GM19023 (cell line): ENCODE measurements at regions not wholly inside any gene's neighbourhood (a gene's known extent, or its start where the extent isn't known, plus 50 kb on each side); places are given as distances from the start of the nearest gene placed in this dataset.
"Not testable (repeated sequence)": the region's sequence is repeated elsewhere in the genome, so short reads cannot be mapped to it uniquely, and the experiment has no call there.

ENCODE experiments used
- ATAC-seq: cut with Tn5 transposase; IDR thresholded peaks from one replicate; pipeline ENCODE4 v1.9.1; 2021; ENCODE audit warnings: mild to moderate bottlenecking, moderate library complexity; ENCODE audit not compliant: unreplicated experiment

GRCh38 chr12:127130506-127131124 lies 1136.4 kb upstream of the TMEM132C start:
- no peak for ATAC-seq

- ATAC-seq = no peak
These were observed 1133.2 kb upstream of the TMEM132C start for GRCh38 chr12:127133675-127134335.

- ATAC-seq = not testable (repeated sequence)
These were observed 1126.0 kb upstream of the TMEM132C start for GRCh38 chr12:127140864-127141484.

- ATAC-seq = no peak
These were observed 1124.0 kb upstream of the TMEM132C start for GRCh38 chr12:127143020-127143419.

GRCh38 chr12:127144770-127145169 lies 1122.2 kb upstream of the TMEM132C start:
- no peak for ATAC-seq

- ATAC-seq = no peak
These were observed 1121.6 kb upstream of the TMEM132C start for GRCh38 chr12:127145241-127145928.

GRCh38 chr12:127145929-127146789 lies 1120.8 kb upstream of the TMEM132C start:
- ATAC-seq = no peak

- ATAC-seq = no peak
These were observed 1119.8 kb upstream of the TMEM132C start for GRCh38 chr12:127146991-127147718.

GRCh38 chr12:127147724-127148123 lies 1119.2 kb upstream of the TMEM132C start:
- no peak for ATAC-seq

GRCh38 chr12:127148318-127148717 lies 1118.7 kb upstream of the TMEM132C start:
- no peak for ATAC-seq

GRCh38 chr12:127149226-127149964 lies 1117.6 kb upstream of the TMEM132C start:
- no peak for ATAC-seq

- no peak for ATAC-seq
These were observed 1116.9 kb upstream of the TMEM132C start for GRCh38 chr12:127150028-127150427.

- no peak for ATAC-seq
These were observed 1116.5 kb upstream of the TMEM132C start for GRCh38 chr12:127150479-127150878.

- ATAC-seq = no peak
These were observed 1116.0 kb upstream of the TMEM132C start for GRCh38 chr12:127150956-127151355.

GRCh38 chr12:127153996-127154395 lies 1113.0 kb upstream of the TMEM132C start:
- no peak for ATAC-seq

- ATAC-seq = not testable (repeated sequence)
These were observed 1112.1 kb upstream of the TMEM132C start for GRCh38 chr12:127154830-127155229.

GRCh38 chr12:127155935-127156619 lies 1110.9 kb upstream of the TMEM132C start:
- ATAC-seq = not testable (repeated sequence)

- not testable (repeated sequence) for ATAC-seq
These were observed 1109.2 kb upstream of the TMEM132C start for GRCh38 chr12:127157501-127158366.
